ENCODE measurements at regions not wholly inside any gene's neighbourhood (a gene's known extent, or its start where the extent isn't known, plus 50 kb on each side); places are given as distances from the start of the nearest gene placed in this dataset.

DNA sequence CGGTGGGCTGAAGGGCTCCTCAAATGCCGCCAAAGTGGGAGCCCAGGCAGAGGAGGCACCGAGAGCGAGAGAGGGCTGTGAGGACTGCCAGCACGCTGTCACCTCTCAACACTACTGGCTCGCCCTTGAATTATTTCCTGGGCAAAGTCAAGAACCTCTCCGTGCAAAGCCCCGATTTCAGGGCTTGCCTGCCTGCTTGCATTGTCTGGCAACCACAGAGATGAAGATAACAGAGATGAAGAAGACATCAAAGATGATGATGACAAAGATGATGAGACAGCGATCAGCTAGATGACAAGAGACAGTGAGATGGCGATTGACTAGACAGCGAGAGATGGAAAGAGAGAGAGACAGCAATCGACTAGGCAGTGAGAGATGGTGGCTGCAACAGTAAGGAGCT lies 976.5 kb downstream of the ADGRL2 start:
- no peak for TF ChIP-seq TCF12 (IDR thresholded peaks at IDR 0.05; ENCODE audit: low read depth)
- TF ChIP-seq RAD21 (IDR thresholded peaks at IDR 0.05; ENCODE audit: low read depth) = no peak
- TF ChIP-seq FOXM1 (IDR thresholded peaks at IDR 0.05; ENCODE audit: borderline replicate concordance, low read depth) = no peak
- no peak for TF ChIP-seq YY1 (IDR thresholded peaks at IDR 0.05; ENCODE audit: low read depth)
- TF ChIP-seq EP300 (IDR thresholded peaks at IDR 0.05; ENCODE audit: borderline replicate concordance) = no peak
- no peak for TF ChIP-seq ZBTB7A (IDR thresholded peaks at IDR 0.05; ENCODE audit: low read depth)

All from Ishikawa (cell line).